Suprapubic skin (tissue), 4 donors: ENCODE measurements at regions not wholly inside any gene's neighbourhood (a gene's known extent, or its start where the extent isn't known, plus 50 kb on each side); places are given as distances from the start of the nearest gene placed in this dataset.

Experiments used
- DNase-seq, 2 donors: peaks; one replicate each; pipeline ENCODE4 v3.0.0-alpha.2; 2019; ENCODE audit warnings: low spot score in 2 of 2
- H3K27ac ChIP-seq: fragments of 200-600 bp; sonication (generic); one replicate; pipeline ENCODE4 v1.5.1; 2019
- H3K27me3 ChIP-seq: fragments of 200-600 bp; sonication (generic); one replicate; pipeline ENCODE4 v1.5.1; 2019
- H3K36me3 ChIP-seq: fragments of 200-600 bp; sonication (generic); one replicate; pipeline ENCODE4 v1.5.1; 2019
- H3K4me1 ChIP-seq: fragments of 200-600 bp; sonication (generic); one replicate; pipeline ENCODE4 v1.5.1; 2019
- H3K4me3 ChIP-seq: fragments of 200-600 bp; sonication (generic); one replicate; pipeline ENCODE4 v1.5.1; 2019; ENCODE audit warnings: mild to moderate bottlenecking
- H3K9me3 ChIP-seq: fragments of 200-600 bp; sonication (generic); one replicate; pipeline ENCODE4 v1.5.1; 2019
- EP300 ChIP-seq: sonication (generic); formaldehyde crosslinking; IDR thresholded peaks from one replicate; pipeline ENCODE4 v1.6.1; 2017; ENCODE audit warnings: antibody characterized with exemption
- POLR2A ChIP-seq, 2 donors: fragments of 450-650 bp; IDR thresholded peaks; one replicate each; pipeline ENCODE4 v1.6.1; 2017; ENCODE audit warnings: antibody characterized with exemption in 2 of 2, mild to moderate bottlenecking in 2 of 2, moderate library complexity in 2 of 2
- POLR2AphosphoS5 ChIP-seq, 3 donors: sonication (generic); formaldehyde crosslinking; IDR thresholded peaks; one replicate each; pipeline ENCODE4 v1.6.1; 2017; ENCODE audit warnings: antibody characterized with exemption in 3 of 3
- WGBS: methylation state at CpG from one replicate; pipeline ENCODE4 v1.1.5; 2018; 5-methylcytosine and 5-hydroxymethylcytosine counted together
- TF ChIP-seq, protein P1 (sequence below), 2 donors: fragments of 200-600 bp in 1 of 2; fragments of 450-650 bp in 1 of 2; sonication (generic) in 1 of 2; IDR thresholded peaks; one replicate each; pipeline ENCODE4 v1.5.1; 2016 to 2019; ENCODE audit warnings: antibody characterized with exemption in 2 of 2, mild to moderate bottlenecking in 1 of 2, moderate library complexity in 1 of 2

- no peak for DNase-seq
- 68% methylated on average over 4 of the region's 4 CpGs for WGBS
- H3K4me1 ChIP-seq, result no peaks in the 10 kb centered on the region
- no peaks in the 10 kb centered on the region for H3K9me3 ChIP-seq
- no peaks in the 10 kb centered on the region for H3K36me3 ChIP-seq
- no peak overlapping the region for H3K4me3 ChIP-seq
- TF ChIP-seq, protein P1, sequence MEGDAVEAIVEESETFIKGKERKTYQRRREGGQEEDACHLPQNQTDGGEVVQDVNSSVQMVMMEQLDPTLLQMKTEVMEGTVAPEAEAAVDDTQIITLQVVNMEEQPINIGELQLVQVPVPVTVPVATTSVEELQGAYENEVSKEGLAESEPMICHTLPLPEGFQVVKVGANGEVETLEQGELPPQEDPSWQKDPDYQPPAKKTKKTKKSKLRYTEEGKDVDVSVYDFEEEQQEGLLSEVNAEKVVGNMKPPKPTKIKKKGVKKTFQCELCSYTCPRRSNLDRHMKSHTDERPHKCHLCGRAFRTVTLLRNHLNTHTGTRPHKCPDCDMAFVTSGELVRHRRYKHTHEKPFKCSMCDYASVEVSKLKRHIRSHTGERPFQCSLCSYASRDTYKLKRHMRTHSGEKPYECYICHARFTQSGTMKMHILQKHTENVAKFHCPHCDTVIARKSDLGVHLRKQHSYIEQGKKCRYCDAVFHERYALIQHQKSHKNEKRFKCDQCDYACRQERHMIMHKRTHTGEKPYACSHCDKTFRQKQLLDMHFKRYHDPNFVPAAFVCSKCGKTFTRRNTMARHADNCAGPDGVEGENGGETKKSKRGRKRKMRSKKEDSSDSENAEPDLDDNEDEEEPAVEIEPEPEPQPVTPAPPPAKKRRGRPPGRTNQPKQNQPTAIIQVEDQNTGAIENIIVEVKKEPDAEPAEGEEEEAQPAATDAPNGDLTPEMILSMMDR (IDR thresholded peaks at IDR 0.05), result no peak
- TF ChIP-seq EP300, result no peak
- TF ChIP-seq POLR2A (IDR thresholded peaks at IDR 0.05), result no peak
- no peak for TF ChIP-seq POLR2AphosphoS5 (IDR thresholded peaks at IDR 0.05)
- H3K27ac ChIP-seq, result no peak overlapping the region
- H3K27me3 ChIP-seq, result peaks cover 17% of the 10 kb centered on the region
These were observed 205.4 kb downstream of the TLE3 start for GRCh38 chr15:69892351-69892750.

GRCh38 chr15:69893086-69893485 is 204.6 kb downstream of the TLE3 start:
- H3K27ac ChIP-seq, result no peak overlapping the region
- peaks cover 13% of the 10 kb centered on the region for H3K27me3 ChIP-seq
- 58% methylated on average over 2 of the region's 2 CpGs for WGBS
- DNase-seq, result no peak
- H3K4me3 ChIP-seq, result no peak overlapping the region
- TF ChIP-seq POLR2AphosphoS5 (IDR thresholded peaks at IDR 0.05), result no peak
- TF ChIP-seq, protein P1 (IDR thresholded peaks at IDR 0.05), result no peak
- TF ChIP-seq EP300, result no peak
- TF ChIP-seq POLR2A (IDR thresholded peaks at IDR 0.05), result no peak
- H3K36me3 ChIP-seq, result no peaks in the 10 kb centered on the region
- H3K9me3 ChIP-seq, result no peaks in the 10 kb centered on the region
- H3K4me1 ChIP-seq, result no peaks in the 10 kb centered on the region

- no peaks in the 10 kb centered on the region for H3K4me1 ChIP-seq
- no peak overlapping the region for H3K4me3 ChIP-seq
- no peaks in the 10 kb centered on the region for H3K9me3 ChIP-seq
- DNase-seq, result peak in 1 of 2 donors; percentile 68
- 23% methylated on average over 2 of the region's 2 CpGs for WGBS
- peaks cover 13% of the 10 kb centered on the region for H3K27me3 ChIP-seq
- no peak overlapping the region for H3K27ac ChIP-seq
- no peaks in the 10 kb centered on the region for H3K36me3 ChIP-seq
- no peak for TF ChIP-seq EP300
- TF ChIP-seq, protein P1 (IDR thresholded peaks at IDR 0.05), result no peak
These were observed 203.9 kb downstream of the TLE3 start for GRCh38 chr15:69893863-69894262.

DNA sequence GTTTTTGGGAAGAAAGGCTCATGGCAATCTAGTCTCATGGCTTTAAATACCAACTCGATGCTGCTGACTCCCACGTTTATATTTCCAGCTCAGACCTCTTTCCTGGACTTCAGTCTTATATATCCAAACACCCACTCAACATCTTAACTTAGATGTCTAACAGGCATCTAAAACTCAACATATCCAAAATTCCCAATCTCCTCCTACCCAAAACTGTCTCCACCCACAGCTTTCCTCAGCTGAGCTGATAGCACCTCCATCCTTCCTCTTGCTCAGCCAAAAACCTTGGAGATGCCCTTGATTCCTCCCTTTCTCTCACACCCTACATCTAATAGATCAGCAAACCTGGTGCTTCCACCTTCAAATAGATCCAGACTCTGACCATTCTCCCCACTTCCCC is 202.5 kb downstream of the TLE3 start:
- TF ChIP-seq EP300, result no peak
- no peak for TF ChIP-seq POLR2A (IDR thresholded peaks at IDR 0.05)
- TF ChIP-seq POLR2AphosphoS5 (IDR thresholded peaks at IDR 0.05), result no peak
- TF ChIP-seq, protein P1 (IDR thresholded peaks at IDR 0.05), result no peak
- peaks cover 14% of the 10 kb centered on the region for H3K27me3 ChIP-seq
- WGBS, result 82% methylated on average over 2 of the region's 2 CpGs
- DNase-seq, result no peak
- H3K4me1 ChIP-seq, result no peaks in the 10 kb centered on the region
- H3K36me3 ChIP-seq, result no peaks in the 10 kb centered on the region
- no peak overlapping the region for H3K4me3 ChIP-seq
- H3K27ac ChIP-seq, result no peak overlapping the region
- no peaks in the 10 kb centered on the region for H3K9me3 ChIP-seq

GRCh38 chr15:69896606-69897005 is 201.1 kb downstream of the TLE3 start:
- Histone ChIP-seq H3K27me3 (peaks cover 8% of the 10 kb centered on the region), H3K36me3 (no peaks in the 10 kb centered on the region), H3K4me3 (no peak overlapping the region), H3K9me3 (no peaks in the 10 kb centered on the region), H3K4me1 (no peaks in the 10 kb centered on the region), H3K27ac (no peak overlapping the region)
- no peak for DNase-seq
- no peak for TF ChIP-seq POLR2AphosphoS5 (IDR thresholded peaks at IDR 0.05)
- TF ChIP-seq EP300, result no peak
- no peak for TF ChIP-seq POLR2A (IDR thresholded peaks at IDR 0.05)
- TF ChIP-seq, protein P1 (IDR thresholded peaks at IDR 0.05), result no peak
